Right renal cortex interstitium (tissue), 3 donors: ENCODE measurements at regions not wholly inside any gene's neighbourhood (a gene's known extent, or its start where the extent isn't known, plus 50 kb on each side); places are given as distances from the start of the nearest gene placed in this dataset.
"Not testable (repeated sequence)": the region's sequence is repeated elsewhere in the genome, so short reads cannot be mapped to it uniquely, and the experiment has no call there.

Source experiments
- DNase-seq, 3 donors: peaks; one replicate each; pipeline ENCODE4 v3.0.0-alpha.2; 2013; ENCODE audit warnings: low read depth in 3 of 3, low spot score in 2 of 3

- DNase-seq, result no peak
These were observed 486.3 kb upstream of the PROK2 start for GRCh38 chr3:72271216-72271615.

GRCh38 chr3:72270730-72271129 is 485.8 kb upstream of the PROK2 start:
- DNase-seq, result no peak

GRCh38 chr3:72270072-72270681 is 485.2 kb upstream of the PROK2 start:
- no peak for DNase-seq

GRCh38 chr3:72269475-72269874 is 484.5 kb upstream of the PROK2 start:
- DNase-seq, result no peak

- DNase-seq, result not testable (repeated sequence)
These were observed 482.1 kb upstream of the PROK2 start for GRCh38 chr3:72266921-72267524.

- DNase-seq, result no peak
These were observed 481.0 kb upstream of the PROK2 start for GRCh38 chr3:72266016-72266370.

- no peak for DNase-seq
These were observed 480.5 kb upstream of the PROK2 start for GRCh38 chr3:72265256-72266015.

GRCh38 chr3:72263223-72263990 is 478.5 kb upstream of the PROK2 start:
- no peak for DNase-seq

GRCh38 chr3:72262736-72263135 is 477.8 kb upstream of the PROK2 start:
- no peak for DNase-seq

GRCh38 chr3:72261566-72262564 is 476.9 kb upstream of the PROK2 start:
- DNase-seq, result no peak

GRCh38 chr3:72260588-72260910 is 475.6 kb upstream of the PROK2 start:
- DNase-seq, result no peak

GRCh38 chr3:72259755-72260587 is 475.0 kb upstream of the PROK2 start:
- DNase-seq, result no peak

- no peak for DNase-seq
These were observed 473.6 kb upstream of the PROK2 start for GRCh38 chr3:72258361-72259141.

GRCh38 chr3:72257738-72258137 is 472.8 kb upstream of the PROK2 start:
- DNase-seq, result no peak

- DNase-seq, result no peak
These were observed 472.3 kb upstream of the PROK2 start for GRCh38 chr3:72257203-72257602.

GRCh38 chr3:72256716-72257115 is 471.8 kb upstream of the PROK2 start:
- DNase-seq, result no peak

- no peak for DNase-seq
These were observed 471.0 kb upstream of the PROK2 start for GRCh38 chr3:72255791-72256559.

GRCh38 chr3:72255191-72255590 is 470.2 kb upstream of the PROK2 start:
- DNase-seq, result peak in 1 of 3 donors; percentile 71
